Stimulated activated CD8-positive, alpha-beta memory T cell treated with anti-CD3 and anti-CD28 coated beads, Interleukin-2, amount 100 ng/mL, for 48 hours (primary cell): ENCODE measurements at regions not wholly inside any gene's neighbourhood (a gene's known extent, or its start where the extent isn't known, plus 50 kb on each side); places are given as distances from the start of the nearest gene placed in this dataset.
"Not testable (repeated sequence)": the region's sequence is repeated elsewhere in the genome, so short reads cannot be mapped to it uniquely, and the experiment has no call there.

Experiments used
- DNase-seq, 2 donors: peaks; one replicate each; pipeline ENCODE4 v3.0.0-alpha.2; 2020; ENCODE audit warnings: low read depth in 2 of 2

DNA sequence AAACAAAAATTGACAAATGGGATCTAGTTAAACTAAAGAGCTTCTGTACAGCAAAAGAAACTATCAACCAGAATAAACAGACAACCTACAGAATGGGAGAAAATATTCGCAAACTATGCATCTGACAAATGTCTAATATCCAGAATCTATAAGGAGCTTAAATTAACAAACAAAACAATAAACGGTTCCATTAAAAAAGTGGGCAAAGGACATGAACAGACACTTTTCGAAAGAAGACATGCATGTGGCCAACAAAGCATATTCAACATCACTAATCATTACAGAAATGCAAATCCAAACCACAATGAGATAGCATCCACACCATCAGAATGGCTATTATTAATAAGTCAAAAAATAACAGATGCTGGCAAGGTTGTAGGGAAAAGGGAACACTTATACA lies 50.5 kb upstream of the MED13L start:
- DNase-seq = not testable (repeated sequence)

DNA sequence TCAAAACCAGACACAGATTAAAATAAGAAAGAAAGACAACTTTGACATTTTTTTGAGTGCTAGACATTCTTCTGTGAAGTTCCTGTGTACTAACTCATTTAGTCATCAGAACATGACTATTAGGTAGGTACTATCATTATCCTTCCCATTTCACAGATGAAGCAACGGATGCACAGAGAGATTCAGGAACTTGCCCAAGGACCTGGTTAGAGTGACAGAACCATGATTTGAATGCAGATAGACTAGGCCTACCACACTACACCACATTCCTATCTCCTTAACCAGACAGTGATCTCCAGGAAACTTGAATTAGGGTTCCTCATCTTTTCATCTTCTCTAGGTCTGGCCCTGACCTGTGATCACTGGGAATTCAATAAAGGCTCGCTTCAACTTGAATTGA lies 54.4 kb upstream of the MED13L start:
- no peak for DNase-seq

DNA sequence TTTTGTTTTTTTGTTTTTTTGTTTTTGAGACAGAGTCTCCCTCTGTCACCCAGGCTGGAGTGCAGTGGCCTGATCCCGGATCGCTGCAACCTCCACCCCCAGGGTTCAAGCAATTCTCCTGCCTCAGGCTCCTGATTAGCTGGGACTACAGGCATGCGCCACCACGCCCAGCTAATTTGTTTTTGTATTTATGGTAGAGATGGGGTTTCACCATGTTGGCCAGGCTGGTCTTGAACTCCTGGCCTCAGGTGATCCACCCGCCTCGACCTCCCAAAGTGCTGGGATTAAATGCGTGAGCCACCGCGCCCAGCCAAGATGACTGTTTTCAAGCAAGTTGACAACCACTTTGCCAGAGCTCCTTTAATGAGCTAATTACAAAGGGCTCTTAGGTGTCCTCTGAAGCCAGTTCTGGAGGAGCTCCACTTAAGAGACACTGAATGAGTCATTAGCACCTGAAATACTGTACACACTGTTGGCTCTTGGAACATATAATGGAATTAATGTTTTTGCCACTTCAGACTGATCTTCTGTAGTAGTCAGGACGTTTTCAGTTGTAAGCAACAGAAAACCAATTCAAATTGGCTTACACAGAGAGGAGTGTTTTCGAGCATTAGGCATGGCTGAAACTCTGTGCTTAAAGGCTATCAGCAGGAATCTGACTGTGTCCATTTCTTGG lies 55.4 kb upstream of the MED13L start:
- DNase-seq = no peak

DNA sequence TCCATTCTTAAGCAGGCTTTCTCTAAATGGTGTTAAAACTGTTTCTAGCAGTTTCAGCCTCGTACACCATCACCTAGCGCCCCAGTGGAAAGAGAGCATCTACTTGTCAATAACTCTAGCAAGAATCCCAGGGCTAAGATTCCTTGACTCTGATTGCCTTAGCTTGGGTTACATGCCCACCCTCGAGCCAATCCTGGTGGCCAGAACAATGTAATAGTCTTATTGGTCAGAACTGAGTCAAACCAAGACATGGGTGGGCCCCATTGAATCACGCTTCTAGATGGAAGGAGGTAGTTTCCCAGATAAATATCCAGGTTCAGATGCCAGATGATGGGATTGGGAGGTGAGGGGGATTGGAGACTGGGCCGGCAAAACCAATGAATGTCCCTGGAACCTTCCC lies 55.9 kb upstream of the MED13L start:
- no peak for DNase-seq

DNA sequence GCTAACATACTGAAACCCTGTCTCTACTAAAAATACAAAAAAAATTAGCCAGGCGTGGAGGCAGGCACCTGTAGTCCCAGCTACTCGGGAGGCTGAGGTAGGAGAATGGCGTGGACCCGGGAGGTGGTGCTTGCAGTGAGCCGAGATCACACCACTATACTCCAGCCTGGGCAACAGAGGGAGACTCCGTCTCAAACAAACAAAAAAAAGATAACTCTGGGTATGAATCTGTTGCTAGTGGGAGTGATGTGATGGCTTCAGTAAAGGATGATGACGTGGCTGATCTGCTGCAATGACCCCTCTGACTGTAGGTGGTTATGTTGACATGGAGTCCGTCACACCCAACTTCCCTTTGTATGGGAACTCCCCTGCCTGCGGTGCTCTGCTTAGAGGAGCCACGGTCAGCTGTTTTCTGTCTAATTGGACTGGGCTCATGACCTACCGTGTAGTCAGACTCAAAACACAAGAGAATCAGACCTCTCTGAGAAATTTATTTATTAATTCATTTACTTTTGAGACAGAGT lies 59.1 kb upstream of the MED13L start:
- DNase-seq = no peak

DNA sequence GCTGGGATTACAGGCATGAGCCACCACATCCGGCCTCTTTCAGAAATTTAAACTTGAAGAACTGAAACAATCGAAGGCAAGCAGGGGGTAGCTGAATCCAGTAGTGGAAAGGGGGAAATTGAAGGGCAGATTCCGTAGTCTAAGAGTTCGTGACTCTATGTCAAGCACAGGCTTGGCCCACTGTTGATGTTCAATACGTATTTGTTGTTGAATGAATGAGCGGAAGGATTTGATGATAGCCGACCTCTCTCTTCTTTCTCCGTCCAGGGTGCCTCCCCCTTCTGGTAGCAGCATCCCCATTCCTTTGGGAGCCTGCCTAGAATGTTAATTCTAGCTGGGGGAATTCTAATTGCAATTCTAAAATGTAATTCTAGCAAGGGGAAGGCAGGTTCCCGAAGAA lies 59.8 kb upstream of the MED13L start:
- DNase-seq = no peak

DNA sequence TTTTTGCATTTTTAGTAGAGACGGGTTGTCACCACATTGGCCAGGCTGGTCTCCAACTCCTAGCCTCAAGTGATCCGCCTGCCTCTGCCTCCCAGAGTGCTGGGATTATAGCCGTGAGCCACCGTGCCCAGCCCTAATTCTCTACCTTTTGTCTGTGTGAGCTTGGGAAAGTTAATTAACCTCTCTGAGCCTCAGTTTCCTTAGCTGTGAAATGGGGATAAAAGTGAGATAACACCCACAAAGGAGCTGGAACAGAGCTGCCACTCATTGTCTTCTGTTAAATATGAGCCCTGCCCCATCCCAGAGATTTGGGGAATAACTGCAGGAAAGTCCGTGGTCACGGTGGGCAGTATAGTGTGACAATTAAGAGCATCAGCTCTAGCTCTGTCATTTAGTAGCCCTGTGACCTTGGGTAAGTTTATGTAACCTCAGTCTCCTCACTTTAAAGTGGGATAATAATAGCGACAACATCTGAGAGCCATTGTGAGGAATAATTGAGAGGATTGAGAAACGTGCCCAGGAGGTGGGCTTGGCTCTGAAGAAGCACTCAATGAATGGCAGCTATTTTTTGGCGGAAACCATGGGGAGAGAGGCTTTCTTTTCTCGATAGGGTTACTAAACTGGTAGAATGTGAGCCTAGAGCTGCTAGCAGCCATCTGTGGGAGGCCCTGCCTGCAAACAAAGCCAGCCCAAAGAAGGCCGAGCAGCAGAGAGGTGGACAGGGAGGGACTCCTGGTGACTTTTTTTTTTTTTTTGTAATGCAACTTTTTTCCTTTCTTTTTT lies 60.8 kb upstream of the MED13L start:
- no peak for DNase-seq

DNA sequence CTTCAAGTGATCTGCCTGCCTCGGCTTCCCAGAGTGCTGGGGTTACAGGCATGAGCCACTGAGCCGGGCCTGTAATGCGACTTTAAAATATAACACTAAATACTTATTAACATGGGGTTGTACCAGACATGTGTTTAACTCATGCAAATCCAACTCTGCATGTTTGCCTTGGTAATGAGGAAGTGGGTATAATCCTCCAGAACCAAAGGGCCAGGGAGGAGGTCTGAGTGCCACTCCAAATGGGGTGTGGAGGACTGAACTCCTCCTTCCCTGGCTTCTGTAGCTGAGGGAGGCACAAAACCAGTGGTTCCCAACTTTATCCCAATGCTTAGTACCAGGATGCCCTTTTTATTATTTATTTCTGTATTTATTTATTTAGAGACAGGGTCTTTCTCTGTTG lies 61.6 kb upstream of the MED13L start:
- no peak for DNase-seq

DNA sequence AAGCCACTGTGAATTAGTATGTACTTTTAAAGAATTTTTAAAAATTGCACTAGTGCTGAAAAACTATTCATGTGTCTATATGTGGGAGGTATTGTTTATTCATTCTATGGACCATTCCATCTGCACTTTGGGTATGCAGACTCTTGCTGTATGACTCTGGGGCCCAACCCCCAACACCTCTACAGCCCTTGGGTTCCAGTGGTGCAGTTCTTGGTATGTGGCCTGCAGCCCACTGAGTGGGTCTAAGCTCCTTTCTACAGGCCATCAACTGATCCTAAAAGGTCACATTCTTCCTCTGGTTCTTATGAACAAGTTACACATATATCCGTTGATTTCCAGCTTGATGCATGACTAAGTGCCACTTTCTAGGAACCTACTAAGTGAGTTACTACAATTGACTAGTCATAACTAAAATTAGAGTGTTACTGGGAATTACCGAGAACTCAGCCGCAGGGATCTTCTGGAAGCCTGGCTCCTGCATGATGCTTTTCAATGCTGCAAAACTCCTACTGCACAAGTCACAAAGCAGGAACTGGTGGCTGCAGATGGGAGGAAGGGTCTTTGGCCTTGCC lies 62.4 kb upstream of the MED13L start:
- DNase-seq = no peak

DNA sequence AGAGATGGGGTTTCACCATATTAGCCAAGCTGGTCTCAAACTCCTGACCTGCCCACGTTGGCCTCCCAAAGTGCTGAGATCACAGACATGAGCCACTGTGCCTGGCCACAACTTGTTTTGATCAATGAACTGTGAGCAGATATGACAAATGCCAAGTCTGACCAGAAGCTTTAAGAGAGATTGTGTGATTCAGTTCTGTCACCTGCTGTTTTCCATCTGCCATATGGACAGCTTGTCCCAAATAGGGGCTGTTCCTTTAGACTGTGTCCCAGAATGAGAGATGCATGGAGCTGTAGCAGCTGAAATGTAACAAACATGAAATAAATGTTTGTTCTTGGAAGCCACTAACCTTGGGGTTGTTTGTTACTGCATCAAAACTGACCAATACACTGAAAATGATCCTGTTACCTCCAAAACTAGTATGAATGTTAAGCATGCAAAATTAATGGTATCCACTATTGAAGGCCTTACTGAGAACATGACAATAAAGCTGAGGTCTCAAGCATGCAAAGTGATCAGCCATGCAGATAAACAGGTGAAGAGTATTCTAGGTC lies 65.9 kb upstream of the MED13L start:
- no peak for DNase-seq

DNA sequence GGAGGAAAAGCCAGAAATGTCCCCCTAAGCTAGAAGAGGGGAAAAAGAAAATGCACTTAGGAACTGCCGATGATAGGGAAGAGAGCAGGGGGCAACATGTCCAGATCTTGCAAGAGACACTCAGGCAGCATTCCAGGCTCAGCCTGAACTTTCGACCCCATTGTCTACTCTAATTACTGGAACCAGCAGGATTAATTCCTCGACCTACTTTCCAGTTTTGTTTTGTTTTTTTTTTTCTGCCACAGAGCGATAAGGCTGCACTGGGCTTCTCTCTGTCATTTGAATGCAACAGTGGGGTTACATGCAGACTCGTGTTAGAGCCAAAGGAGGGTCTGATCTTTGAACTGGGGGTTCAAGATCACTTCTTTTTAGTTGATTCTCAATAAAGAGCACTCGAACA lies 68.7 kb upstream of the MED13L start:
- DNase-seq = no peak

DNA sequence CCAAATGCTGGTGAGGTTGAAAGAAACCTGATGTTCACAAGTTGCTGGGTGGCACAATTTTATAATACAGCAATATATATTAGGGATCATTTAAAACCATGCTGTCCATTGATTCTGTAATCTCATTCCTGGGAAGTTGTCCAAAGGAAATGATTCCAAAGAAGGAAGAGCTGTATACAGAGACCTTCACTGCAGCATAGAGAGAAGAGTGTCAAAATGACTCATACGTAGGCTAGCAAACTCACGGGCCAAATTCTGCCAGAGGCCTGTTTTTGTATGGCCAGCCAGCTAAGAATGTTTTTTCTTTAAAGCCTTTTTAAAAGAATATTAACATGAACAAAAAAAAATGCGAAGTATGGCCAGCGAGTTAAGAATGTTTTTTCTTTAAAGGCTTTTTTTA lies 69.2 kb upstream of the MED13L start:
- DNase-seq = no peak

DNA sequence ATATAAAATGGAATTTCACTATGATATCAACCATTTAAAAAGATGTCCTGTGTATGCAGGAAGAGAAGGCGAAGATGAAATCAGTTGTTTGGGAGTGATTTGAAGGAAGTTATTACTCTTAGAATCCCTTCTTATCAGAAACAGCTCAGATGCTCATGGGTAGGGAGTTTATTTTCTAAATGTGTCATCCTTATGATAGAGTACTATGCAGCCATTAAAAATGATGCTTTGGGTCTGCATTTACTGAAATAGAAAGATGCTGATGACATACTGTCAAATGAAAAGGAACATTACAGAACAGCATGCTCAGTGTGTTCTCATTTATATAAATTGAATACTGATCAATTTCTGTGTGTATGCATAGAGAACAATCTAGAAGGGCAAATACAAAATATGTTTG lies 69.8 kb upstream of the MED13L start:
- DNase-seq = no peak

DNA sequence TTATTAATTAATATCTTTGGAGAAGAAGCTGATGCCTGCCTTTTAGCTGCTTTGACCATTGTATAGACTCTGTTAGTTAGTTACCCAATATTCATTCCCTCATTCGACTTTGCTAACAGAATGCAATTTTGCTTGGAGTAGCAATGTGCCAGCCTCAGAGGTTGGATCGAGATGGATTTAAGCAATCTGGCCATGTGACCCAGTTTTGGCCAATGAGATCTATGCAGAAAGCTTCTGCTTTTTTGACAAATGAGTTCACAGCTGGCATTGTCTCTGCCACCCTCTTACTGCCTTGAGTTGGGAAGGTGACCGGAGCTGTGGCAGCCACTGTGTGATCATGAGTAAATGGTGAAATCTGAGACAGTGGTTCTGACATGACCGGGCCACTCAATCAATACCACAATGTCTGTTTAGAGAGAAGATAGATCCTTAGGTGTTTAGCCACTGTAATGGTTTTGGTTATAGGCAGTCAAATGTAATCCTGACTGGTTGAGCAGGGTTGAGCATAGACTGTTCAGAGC lies 74.9 kb upstream of the MED13L start:
- DNase-seq = no peak

DNA sequence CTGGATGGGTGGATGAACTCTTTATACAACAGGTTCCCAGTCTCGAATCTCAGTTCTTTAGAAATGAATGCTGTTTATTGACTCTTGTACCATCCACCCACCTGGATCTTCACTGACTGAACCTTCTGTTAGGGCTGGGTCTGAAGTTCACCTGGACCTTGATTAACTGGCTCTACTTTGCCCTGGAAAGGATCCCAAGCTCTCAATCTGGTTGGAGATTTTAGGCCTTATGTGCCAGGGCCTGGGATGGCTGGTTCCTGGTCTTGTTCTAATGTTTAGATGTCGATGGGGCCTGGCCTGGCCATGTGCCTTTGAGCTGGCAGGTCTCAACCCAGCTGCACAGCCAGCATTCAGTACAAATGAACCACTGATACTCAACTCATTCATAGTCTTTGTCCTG lies 76.5 kb upstream of the MED13L start:
- no peak for DNase-seq

DNA sequence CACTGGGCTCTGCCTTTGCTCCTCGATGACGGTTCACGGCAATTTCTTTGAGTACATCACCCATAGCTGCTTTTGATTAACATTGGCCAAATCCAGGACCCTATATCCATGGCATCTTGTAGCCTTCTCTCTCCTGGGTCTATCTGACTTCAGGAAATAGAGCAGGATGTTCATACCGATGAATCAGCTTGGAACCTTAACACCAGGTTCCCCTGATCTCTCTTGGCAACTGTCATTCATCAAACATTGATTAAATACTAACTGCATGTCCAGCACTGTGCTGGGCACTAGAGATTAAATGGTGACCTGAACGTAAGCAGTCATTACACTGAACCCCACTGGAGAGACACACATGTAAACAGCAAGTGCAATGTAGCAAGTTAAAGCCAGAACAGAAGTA lies 77.0 kb upstream of the MED13L start:
- DNase-seq = no peak

DNA sequence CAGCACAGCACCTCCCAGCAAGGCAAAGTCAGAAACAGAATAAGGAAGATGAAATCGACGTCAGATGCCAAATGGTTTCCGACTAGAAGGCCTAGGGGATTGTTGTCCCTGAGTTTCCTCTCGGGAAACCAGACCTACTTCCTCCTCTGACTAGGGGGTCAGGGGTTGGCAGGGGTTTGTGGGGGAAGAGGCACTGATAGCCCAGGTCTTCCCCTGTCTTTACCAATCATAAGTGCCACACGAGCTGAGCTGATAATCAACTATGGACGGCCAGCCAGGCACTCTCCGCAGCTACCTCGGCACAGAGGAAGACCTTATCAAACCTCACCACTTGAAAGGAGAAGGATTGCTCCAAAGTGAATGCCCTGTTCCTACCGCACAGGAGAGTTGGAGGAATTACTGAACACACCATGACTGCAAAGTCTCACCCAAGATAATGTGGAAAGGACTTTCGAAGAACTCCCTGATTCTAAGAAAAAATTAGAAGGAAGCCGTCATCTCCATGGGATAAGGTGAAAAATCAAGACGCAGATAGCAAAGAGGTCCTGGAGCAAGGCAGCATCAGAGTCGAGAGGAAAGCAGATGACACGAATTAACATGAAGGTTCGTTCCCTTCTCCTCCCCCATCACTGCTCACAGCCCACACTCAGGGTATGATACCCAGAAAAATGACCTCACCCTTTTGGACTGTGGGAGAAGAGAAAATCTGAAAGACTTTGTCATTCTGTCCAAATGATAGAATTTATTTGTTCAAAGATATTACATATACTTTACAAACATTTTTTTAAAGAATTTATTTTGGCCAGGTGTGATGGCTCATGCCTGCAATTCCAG lies 77.7 kb upstream of the MED13L start:
- DNase-seq = no peak

DNA sequence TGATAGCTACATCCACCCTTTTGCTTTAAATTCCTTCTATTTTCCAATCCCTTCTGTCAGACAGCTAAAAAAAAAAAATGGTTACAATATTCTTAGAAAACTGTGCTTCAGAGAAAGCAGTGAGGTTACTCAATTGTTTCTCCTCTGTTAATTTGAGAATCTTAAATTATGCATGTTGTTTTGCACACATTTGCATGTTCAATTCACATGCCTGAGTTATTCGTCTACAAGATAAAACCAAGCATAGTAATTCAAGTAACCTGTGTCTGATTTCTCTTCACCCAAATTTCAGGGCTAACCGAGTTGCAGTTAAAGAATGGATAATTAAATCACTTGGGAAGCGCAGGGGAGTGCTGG lies 81.0 kb upstream of the MED13L start:
- no peak for DNase-seq

DNA sequence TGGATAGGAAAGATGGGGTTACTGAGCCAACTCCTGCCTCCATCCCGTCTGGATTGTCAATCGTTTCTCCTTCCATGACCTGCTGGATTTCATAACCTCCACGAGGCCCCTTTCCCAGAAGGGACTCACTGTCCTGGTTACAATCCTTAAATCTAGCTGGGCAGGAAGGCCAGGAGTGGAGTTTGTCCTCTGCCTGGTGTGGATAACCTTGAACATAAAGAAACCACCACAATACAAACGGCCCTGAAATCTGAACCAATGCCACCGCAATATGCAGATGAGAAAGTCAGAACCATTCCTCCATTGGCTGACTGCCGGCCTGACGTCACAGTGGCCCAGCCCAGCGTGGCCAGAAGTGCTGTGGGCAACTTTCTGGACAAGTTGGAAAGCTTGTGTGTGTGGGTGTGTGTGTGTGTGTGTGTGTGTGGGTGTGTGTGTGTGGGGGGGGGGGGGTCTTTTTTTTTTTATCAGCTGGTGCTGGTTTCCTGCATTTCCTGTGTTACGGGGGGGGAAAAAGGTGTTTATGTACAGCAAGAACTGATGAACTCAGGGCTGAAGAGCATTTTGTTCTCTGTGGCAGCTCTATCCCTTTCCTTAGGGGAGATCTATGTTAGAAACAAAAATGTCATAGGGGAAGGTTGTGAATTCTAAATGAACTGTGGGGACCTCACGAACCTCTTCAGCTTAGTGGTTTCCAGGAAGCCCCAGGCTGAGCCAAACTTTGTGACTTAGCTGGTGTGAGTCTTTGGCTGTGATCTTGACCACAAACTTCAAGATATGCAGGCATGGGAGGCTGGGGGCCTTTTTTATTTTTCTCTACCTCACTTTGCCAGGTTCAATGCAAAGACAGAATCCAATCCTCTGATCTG lies 81.6 kb upstream of the MED13L start:
- peak; percentile 37 to 58 for DNase-seq

DNA sequence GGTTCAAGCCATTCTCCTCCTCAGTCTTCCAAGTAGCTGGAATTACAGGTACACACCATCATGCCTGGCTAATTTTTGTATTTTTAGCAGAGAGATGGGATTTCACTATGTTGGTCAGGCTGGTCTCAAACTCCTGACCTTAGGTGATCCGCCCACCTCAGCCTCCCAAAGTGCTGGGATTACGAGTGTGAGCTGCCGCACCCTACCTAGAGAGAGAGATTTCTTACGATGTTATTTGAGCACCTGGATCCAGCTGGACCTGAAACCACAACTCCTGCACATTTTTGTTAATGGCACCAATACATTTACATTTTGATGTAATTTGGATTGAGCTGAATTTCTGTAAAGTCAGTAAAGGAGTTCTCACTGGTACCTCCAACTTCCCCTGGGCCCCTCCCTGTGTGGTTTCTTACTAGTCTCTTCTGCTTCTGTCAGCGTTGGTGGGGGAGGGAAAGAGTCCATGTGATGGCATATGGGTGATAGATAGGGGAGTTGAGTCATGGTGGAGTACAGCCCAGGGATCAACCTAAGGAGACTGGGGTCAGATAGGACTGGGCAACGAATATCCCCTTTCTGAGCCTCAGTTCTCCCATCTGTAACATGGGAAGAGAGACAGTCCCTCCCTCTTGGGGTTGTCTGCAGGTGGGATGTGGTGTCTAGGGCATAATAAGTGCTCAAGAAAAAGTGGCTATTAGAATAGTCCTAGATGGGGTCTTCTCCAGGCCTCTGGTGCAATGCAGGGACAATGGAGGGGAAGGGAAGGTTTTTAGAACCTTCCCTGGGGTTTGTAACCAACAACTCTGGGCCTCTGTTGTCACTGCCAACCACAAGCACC lies 83.3 kb upstream of the MED13L start:
- no peak for DNase-seq
